ENCODE measurements at regions not wholly inside any gene's neighbourhood (a gene's known extent, or its start where the extent isn't known, plus 50 kb on each side); places are given as distances from the start of the nearest gene placed in this dataset.

DNA sequence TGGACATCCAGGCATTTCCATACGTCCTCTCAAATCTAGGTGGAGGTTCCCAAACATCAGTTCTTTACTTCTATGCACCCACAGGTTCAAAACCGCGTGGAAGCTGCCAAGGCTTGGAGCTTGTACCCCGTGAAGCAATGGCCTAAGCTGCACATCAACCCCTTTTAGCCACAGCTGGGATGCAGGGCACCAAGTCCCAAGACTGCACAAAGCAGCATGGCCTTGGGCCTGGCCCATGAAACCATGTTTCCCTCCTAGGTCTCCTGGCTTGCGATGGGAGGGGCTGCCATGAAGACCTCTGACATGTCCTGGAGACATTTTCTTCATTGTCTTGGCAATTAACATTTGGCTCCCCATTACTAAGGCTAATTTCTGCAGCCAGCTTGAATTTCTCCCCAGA is 88.9 kb upstream of the CBLN4 start:
- no peak overlapping the region for H3K27ac ChIP-seq
- H3K36me3 ChIP-seq (replicated peaks in 1 of 2; ENCODE audit: insufficient read depth in 1 of 2, low read depth in 2 of 2): no peaks in the 10 kb centered on the region
- no peak for ATAC-seq
- no peaks in the 10 kb centered on the region for H3K27me3 ChIP-seq
- no peak for TF ChIP-seq POLR2A (IDR thresholded peaks at IDR 0.05)
- TF ChIP-seq, protein P1, sequence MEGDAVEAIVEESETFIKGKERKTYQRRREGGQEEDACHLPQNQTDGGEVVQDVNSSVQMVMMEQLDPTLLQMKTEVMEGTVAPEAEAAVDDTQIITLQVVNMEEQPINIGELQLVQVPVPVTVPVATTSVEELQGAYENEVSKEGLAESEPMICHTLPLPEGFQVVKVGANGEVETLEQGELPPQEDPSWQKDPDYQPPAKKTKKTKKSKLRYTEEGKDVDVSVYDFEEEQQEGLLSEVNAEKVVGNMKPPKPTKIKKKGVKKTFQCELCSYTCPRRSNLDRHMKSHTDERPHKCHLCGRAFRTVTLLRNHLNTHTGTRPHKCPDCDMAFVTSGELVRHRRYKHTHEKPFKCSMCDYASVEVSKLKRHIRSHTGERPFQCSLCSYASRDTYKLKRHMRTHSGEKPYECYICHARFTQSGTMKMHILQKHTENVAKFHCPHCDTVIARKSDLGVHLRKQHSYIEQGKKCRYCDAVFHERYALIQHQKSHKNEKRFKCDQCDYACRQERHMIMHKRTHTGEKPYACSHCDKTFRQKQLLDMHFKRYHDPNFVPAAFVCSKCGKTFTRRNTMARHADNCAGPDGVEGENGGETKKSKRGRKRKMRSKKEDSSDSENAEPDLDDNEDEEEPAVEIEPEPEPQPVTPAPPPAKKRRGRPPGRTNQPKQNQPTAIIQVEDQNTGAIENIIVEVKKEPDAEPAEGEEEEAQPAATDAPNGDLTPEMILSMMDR (IDR thresholded peaks at IDR 0.05): no peak
- H3K4me1 ChIP-seq: no peaks in the 10 kb centered on the region
- peaks cover 0 to 12% (median 0%) of the 10 kb centered on the region in 3 donors for H3K9me3 ChIP-seq
- no peak for DNase-seq
- no peak overlapping the region for H3K4me3 ChIP-seq
- intact Hi-C loops (cut with DNase I): no loop called here
- 43 to 54% methylated on average over 3 to 5 of the region's 5 CpGs for WGBS, 2 donors

DNA sequence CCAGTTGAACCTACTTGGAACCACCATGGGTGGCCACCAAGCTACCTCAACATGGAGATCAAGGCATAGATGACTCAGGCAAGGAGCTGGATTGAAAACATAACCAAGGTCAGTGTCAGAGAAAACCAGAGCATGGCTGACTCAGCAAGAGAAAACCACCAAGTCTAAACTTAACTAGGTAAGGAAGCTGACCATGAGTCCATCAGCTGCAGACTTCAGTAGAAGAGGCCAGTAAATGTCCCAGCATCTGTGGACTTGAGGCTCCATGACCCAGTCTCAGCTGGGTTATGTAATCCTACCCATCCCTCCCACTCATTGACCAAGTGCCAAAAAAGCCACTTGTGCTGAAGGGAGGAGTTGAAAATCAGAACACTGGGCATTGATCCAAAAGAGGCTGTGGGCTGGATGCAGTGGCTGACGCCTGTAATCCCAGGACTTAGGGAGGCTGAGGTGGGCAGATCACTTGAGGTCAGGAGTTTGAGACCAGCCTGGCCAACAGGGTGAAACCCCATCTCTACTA is 93.7 kb upstream of the CBLN4 start:
- no peaks in the 10 kb centered on the region for H3K27me3 ChIP-seq
- no peak overlapping the region for H3K27ac ChIP-seq
- H3K4me3 ChIP-seq: no peak overlapping the region
- no peaks in the 10 kb centered on the region for H3K36me3 ChIP-seq (replicated peaks in 1 of 2; ENCODE audit: insufficient read depth in 1 of 2, low read depth in 2 of 2)
- DNase-seq (no peak), ATAC-seq (no peak)
- intact Hi-C loops (cut with DNase I): no loop called here
- H3K4me1 ChIP-seq: no peaks in the 10 kb centered on the region
- peaks cover 0 to 5% (median 0%) of the 10 kb centered on the region in 3 donors for H3K9me3 ChIP-seq
- 25 to 56% methylated on average over 1 of the region's 1 CpG for WGBS, 2 donors
- TF ChIP-seq, protein P1 (IDR thresholded peaks at IDR 0.05): no peak
- no peak for TF ChIP-seq POLR2A (IDR thresholded peaks at IDR 0.05)

DNA sequence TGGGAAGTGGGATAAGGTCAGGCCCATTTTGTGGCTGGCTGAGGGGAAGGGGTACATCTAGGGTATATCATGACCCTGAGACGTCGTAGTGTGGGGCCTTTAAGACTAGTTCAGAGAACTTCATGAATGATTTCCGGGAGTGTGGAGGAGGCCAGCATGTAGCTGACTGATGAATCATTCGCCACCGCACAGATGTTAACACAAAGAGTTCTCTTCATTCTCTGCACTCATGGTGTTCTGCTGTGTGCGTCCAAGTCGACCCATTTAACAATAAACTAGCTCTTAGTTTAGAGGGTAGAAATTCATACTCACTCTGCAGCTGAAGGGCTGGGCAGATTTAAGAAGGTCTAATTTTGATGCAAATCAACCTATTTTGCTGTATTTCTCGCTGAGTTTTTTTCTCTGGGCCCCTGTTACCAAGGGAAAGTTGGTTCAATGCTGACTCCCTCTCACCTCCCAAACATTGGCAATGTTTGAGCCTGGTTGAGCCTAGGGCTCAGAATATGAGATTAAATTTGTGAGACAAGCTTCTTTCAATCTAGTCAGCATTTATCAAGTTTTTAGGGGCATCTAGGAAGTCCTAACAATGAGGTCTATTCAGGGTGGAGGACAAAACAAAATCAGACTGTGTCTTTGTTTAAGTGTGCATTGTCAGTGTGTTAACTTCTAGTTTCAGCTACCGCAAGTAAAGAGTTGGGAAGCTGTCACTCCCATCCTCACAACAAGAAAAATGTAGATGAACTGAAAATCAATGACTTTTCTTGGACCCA is 106.8 kb upstream of the CBLN4 start:
- 60 to 65% methylated on average over 9 of the region's 9 CpGs for WGBS, 2 donors

DNA sequence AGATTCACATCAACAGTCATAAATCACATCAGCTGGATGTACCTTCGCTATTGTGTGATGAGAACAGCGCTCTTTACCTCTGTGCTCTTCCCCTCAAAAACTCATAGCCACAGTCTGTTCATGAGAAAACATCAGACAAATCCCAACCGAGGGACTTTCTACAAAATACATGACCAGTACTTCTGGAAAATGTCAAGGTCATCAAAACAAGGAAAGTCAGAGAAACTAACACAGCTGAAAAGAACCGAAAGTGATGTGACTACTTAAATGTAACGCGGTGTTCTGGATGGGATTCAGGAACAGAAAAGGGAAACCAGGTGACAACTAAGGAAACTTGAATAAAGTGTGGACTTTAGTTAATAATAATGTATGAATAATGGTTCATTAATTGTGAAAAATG is 112.0 kb upstream of the CBLN4 start:
- WGBS, 2 donors: 53 to 60% methylated on average over 6 of the region's 6 CpGs
- DNase-seq (no peak), ATAC-seq (no peak)
- no peaks in the 10 kb centered on the region for H3K27me3 ChIP-seq
- TF ChIP-seq, protein P1 (IDR thresholded peaks at IDR 0.05): no peak
- no peak for TF ChIP-seq POLR2A (IDR thresholded peaks at IDR 0.05)
- H3K4me1 ChIP-seq: no peaks in the 10 kb centered on the region
- no peaks in the 10 kb centered on the region for H3K9me3 ChIP-seq
- H3K4me3 ChIP-seq: no peak overlapping the region
- no peaks in the 10 kb centered on the region for H3K36me3 ChIP-seq (replicated peaks in 1 of 2; ENCODE audit: insufficient read depth in 1 of 2, low read depth in 2 of 2)
- no peak overlapping the region for H3K27ac ChIP-seq
- intact Hi-C loops (cut with DNase I): loop anchor here (10.0 kb wide), 1 partner anchor 63 kb away; no protein-coding TSS in a partner anchor

More for the DNA sequence above, 106.8 kb upstream of the CBLN4 start:
- DNase-seq: no peak
- no peak for TF ChIP-seq POLR2A (IDR thresholded peaks at IDR 0.05)
- TF ChIP-seq, protein P1 (IDR thresholded peaks at IDR 0.05): no peak
- intact Hi-C loops (cut with DNase I): loop anchor here (10.0 kb wide), 1 partner anchor 57 kb away; no protein-coding TSS in a partner anchor
- Histone ChIP-seq H3K4me3 (no peak overlapping the region), H3K27ac (no peak overlapping the region), H3K4me1 (no peaks in the 10 kb centered on the region), H3K36me3 (replicated peaks in 1 of 2; ENCODE audit: insufficient read depth in 1 of 2, low read depth in 2 of 2) (no peaks in the 10 kb centered on the region), H3K27me3 (no peaks in the 10 kb centered on the region), H3K9me3 (no peaks in the 10 kb centered on the region)
- no peak for ATAC-seq

Data from body of pancreas (tissue), 4 donors.